Mucosa of stomach (tissue), 1 donor: ENCODE measurements at regions not wholly inside any gene's neighbourhood (a gene's known extent, or its start where the extent isn't known, plus 50 kb on each side); places are given as distances from the start of the nearest gene placed in this dataset.

Source experiments
- H3K27me3 ChIP-seq: one replicate; pipeline ENCODE4 v1.7.0; 2013; ENCODE audit warnings: mild to moderate bottlenecking, low read length; ENCODE audit not compliant: control insufficient read depth, insufficient read depth
- H3K36me3 ChIP-seq: one replicate; pipeline ENCODE4 v1.7.0; 2013; ENCODE audit warnings: low read length; ENCODE audit not compliant: control insufficient read depth, insufficient read depth
- H3K4me1 ChIP-seq: one replicate; pipeline ENCODE4 v1.7.0; 2013; ENCODE audit warnings: mild to moderate bottlenecking, low read length; ENCODE audit not compliant: control insufficient read depth, insufficient read depth
- H3K4me3 ChIP-seq: one replicate; pipeline ENCODE4 v1.7.0; 2013; ENCODE audit warnings: low read length
- H3K9ac ChIP-seq: one replicate; pipeline ENCODE4 v1.7.0; 2013; ENCODE audit warnings: mild to moderate bottlenecking, low read length, moderate library complexity
- H3K9me3 ChIP-seq: one replicate; pipeline ENCODE4 v1.7.0; 2013; ENCODE audit warnings: mild to moderate bottlenecking, low read length, moderate library complexity; ENCODE audit not compliant: control insufficient read depth
- donor health status: Pancreatic carcinoma.

- H3K9ac ChIP-seq = no peak overlapping the region
- H3K36me3 ChIP-seq = no peaks in the 10 kb centered on the region
- peaks cover 10% of the 10 kb centered on the region for H3K4me1 ChIP-seq
- H3K9me3 ChIP-seq = no peaks in the 10 kb centered on the region
- H3K4me3 ChIP-seq = no peak overlapping the region
- H3K27me3 ChIP-seq = no peaks in the 10 kb centered on the region
These were observed 55.8 kb upstream of the SLC6A6 start for GRCh38 chr3:14346642-14347041.

GRCh38 chr3:14347110-14347509 lies 55.3 kb upstream of the SLC6A6 start:
- no peaks in the 10 kb centered on the region for H3K27me3 ChIP-seq

GRCh38 chr3:14351617-14352001 lies 50.8 kb upstream of the SLC6A6 start:
- no peaks in the 10 kb centered on the region for H3K27me3 ChIP-seq
- no peaks in the 10 kb centered on the region for H3K36me3 ChIP-seq
- no peak overlapping the region for H3K4me3 ChIP-seq
- H3K9ac ChIP-seq = no peak overlapping the region
- no peaks in the 10 kb centered on the region for H3K4me1 ChIP-seq
- H3K9me3 ChIP-seq = no peaks in the 10 kb centered on the region

More at GRCh38 chr3:14347110-14347509, 55.3 kb upstream of the SLC6A6 start:
- Histone ChIP-seq H3K4me1 (peaks cover 8% of the 10 kb centered on the region), H3K9ac (no peak overlapping the region), H3K4me3 (no peak overlapping the region), H3K9me3 (no peaks in the 10 kb centered on the region), H3K36me3 (no peaks in the 10 kb centered on the region)

- Histone ChIP-seq H3K4me3 (no peak overlapping the region), H3K36me3 (no peaks in the 10 kb centered on the region), H3K4me1 (no peaks in the 10 kb centered on the region), H3K27me3 (no peaks in the 10 kb centered on the region), H3K9ac (no peak overlapping the region), H3K9me3 (no peaks in the 10 kb centered on the region)
These were observed 50.3 kb upstream of the SLC6A6 start for GRCh38 chr3:14352002-14352627.
